IMR-90 (cell line): ENCODE measurements at regions not wholly inside any gene's neighbourhood (a gene's known extent, or its start where the extent isn't known, plus 50 kb on each side); places are given as distances from the start of the nearest gene placed in this dataset.

Experiments
- CHD1 ChIP-seq: IDR thresholded peaks from 2 replicates; pipeline ENCODE4 v1.6.1; 2012; ENCODE audit warnings: low read depth, low read length, improper control_type of control experiment
- FOS ChIP-seq: fragments of 150-350 bp; IDR thresholded peaks from 2 replicates; pipeline ENCODE4 v1.6.1; 2016; ENCODE audit warnings: low read depth, low read length
- MAFK ChIP-seq: IDR thresholded peaks from 2 replicates; pipeline ENCODE4 v1.6.1; 2012; ENCODE audit warnings: low read depth, low read length, improper control_type of control experiment
- MXI1 ChIP-seq: IDR thresholded peaks from 2 replicates; pipeline ENCODE4 v1.6.1; 2012; ENCODE audit warnings: low read depth, mild to moderate bottlenecking, low read length, moderate library complexity, borderline replicate concordance
- POLR2A ChIP-seq: IDR thresholded peaks from 2 replicates; pipeline ENCODE4 v1.6.1; 2012; ENCODE audit warnings: mild to moderate bottlenecking, low read depth, low read length
- RAD21 ChIP-seq: IDR thresholded peaks from 2 replicates; pipeline ENCODE4 v1.6.1; 2012; ENCODE audit warnings: low read length, improper control_type of control experiment
- TF ChIP-seq, protein P1 (sequence below): conservative IDR thresholded peaks from 2 replicates; pipeline ENCODE4 v1.5.1; 2012; ENCODE audit warnings: mild to moderate bottlenecking, low read depth, low read length, improper control_type of control experiment

DNA sequence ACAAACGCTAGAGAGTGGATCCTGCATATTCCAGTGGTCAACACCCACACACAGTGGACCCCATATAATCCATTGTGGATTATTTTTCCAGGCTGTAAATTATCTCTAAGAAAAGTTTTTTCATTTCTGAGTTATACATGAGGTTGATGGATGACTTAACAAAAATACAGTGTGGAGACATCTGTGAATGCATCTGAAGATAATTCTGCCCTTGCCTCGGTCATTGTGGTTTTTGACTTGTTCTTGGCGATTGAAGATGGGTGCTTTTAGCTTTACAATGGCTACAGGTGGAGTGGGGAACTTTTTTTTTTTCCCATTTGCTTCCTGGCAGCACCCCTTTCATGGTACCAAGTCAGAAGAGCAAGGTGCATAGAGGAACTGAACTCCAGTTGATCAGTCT lies 242.7 kb downstream of the MYLK4 start:
- TF ChIP-seq, protein P1, sequence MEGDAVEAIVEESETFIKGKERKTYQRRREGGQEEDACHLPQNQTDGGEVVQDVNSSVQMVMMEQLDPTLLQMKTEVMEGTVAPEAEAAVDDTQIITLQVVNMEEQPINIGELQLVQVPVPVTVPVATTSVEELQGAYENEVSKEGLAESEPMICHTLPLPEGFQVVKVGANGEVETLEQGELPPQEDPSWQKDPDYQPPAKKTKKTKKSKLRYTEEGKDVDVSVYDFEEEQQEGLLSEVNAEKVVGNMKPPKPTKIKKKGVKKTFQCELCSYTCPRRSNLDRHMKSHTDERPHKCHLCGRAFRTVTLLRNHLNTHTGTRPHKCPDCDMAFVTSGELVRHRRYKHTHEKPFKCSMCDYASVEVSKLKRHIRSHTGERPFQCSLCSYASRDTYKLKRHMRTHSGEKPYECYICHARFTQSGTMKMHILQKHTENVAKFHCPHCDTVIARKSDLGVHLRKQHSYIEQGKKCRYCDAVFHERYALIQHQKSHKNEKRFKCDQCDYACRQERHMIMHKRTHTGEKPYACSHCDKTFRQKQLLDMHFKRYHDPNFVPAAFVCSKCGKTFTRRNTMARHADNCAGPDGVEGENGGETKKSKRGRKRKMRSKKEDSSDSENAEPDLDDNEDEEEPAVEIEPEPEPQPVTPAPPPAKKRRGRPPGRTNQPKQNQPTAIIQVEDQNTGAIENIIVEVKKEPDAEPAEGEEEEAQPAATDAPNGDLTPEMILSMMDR = no peak
- no peak for TF ChIP-seq POLR2A
- TF ChIP-seq MAFK = no peak
- TF ChIP-seq CHD1 = no peak
- TF ChIP-seq FOS = no peak
- no peak for TF ChIP-seq MXI1
- no peak for TF ChIP-seq RAD21
